HG03097 (cell line): ENCODE measurements at regions not wholly inside any gene's neighbourhood (a gene's known extent, or its start where the extent isn't known, plus 50 kb on each side); places are given as distances from the start of the nearest gene placed in this dataset.

Experiments used
- ATAC-seq: cut with Tn5 transposase; IDR thresholded peaks from one replicate; pipeline ENCODE4 v1.9.1; 2021; ENCODE audit not compliant: unreplicated experiment, low FRiP score

- ATAC-seq = no peak
These were observed 124.1 kb upstream of the AJAP1 start for GRCh38 chr1:4530166-4530785.

- no peak for ATAC-seq
These were observed 122.6 kb upstream of the AJAP1 start for GRCh38 chr1:4531842-4532241.

GRCh38 chr1:4532656-4533055 lies 121.8 kb upstream of the AJAP1 start:
- ATAC-seq = no peak

GRCh38 chr1:4546911-4547310 lies 107.5 kb upstream of the AJAP1 start:
- no peak for ATAC-seq

DNA sequence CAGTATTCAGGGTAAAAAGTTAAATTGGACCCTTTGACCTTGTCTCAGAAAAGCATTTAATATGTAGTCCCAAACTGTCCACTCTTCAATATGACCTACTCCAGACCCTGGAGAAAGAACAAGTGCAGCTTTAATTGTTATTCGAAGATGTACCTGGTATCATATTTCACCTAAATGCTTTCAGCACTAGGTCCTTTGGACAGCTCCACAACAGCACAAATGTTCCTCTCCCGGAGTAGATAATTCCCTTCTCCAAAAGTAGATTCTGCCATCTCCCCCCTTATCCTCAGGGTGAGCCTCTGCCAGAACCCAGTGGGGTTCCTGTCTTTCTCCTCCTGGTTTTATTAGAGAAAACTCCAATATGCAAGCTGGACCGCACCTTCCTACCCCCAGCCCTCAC lies 104.5 kb upstream of the AJAP1 start:
- no peak for ATAC-seq

GRCh38 chr1:4550941-4551340 lies 103.5 kb upstream of the AJAP1 start:
- ATAC-seq = no peak

- ATAC-seq = no peak
These were observed 102.7 kb upstream of the AJAP1 start for GRCh38 chr1:4551706-4552105.

DNA sequence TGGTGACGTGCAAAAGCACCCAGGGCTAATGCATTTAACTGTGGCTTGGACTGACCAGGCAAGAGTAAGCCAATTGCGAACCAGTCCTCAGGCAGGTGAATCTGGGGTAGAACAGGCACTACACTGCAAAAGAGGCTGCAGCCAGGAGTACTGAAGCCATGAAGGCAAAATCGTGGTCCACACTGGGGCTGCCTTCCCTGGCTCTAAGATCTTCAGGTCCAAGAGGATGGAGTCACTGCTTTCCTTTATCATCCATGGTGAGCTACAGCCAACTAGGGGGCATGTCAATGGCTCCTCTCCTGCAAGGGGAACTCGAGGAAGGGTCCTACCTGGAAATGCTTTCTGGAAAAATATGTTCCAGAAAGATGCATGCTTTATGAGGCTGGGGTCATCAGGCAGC lies 100.6 kb upstream of the AJAP1 start:
- no peak for ATAC-seq

DNA sequence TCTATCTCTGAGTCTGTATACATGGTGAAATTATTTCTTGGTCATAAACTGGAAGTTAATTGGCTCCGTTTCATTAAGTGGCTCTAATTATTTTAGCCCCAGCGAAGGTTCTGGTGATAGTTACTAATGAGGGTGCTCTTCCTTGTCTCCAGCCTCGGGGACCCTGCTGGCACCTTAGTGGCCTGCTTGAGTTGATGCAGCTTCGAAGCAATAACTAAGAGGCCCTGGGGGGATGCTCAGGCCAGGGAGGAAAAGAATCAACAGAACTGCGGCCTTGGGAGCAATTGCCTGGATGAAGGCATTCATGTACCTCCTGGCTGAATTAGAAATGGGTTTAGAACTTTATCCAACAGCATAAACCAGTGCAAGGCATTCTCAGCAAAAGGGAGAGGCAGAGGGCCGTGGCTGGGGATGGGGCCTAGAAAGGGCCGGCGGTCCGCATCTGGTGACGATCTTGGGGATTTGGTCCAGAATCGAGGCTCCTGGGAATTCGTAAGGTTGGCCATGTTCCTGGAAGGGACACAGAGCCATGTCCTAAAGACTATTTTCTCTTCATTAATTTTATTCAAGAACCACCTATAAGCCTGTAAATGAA lies 100.0 kb upstream of the AJAP1 start:
- no peak for ATAC-seq

DNA sequence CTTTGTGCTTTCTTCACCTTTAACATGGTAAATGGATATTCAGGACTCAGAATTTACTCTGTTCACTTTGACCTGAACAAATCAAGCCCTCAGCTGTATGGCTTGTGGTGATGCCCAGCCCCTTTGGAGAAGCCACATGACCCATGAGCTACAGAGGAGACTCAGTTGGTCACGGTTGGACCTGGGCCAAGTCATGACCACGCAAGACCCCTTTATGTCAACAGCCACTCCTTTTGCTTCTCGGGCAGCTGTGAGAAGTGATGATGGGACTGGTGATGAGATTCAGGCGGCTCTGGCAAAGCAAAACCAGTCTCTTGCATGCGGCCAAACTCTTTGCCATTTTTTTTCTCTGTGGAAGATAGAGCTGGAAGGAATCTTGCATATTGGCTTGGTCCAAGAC lies 96.5 kb upstream of the AJAP1 start:
- ATAC-seq = no peak

DNA sequence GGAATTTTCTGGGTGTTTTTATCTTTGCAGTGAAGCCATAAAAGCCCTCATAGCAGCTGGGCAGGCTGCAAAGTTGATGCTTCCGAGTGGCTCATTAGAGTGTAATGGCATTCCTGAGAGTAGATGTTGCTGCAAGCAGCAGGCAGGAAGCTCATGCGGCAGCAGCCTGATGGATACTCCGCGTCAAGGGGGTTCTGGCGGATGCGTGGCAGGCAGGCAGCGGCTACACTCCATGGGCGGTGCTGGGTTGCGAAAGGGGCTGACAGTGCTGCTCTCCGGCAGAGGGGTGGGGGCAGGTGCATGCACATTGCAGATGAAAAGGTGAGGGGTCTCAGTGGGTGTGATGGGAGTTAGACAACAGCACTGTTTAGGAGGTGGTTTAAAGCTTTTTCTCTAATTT lies 93.2 kb upstream of the AJAP1 start:
- ATAC-seq = no peak

- ATAC-seq = no peak
These were observed 92.1 kb upstream of the AJAP1 start for GRCh38 chr1:4562321-4562720.

GRCh38 chr1:4563586-4563985 lies 90.8 kb upstream of the AJAP1 start:
- no peak for ATAC-seq

DNA sequence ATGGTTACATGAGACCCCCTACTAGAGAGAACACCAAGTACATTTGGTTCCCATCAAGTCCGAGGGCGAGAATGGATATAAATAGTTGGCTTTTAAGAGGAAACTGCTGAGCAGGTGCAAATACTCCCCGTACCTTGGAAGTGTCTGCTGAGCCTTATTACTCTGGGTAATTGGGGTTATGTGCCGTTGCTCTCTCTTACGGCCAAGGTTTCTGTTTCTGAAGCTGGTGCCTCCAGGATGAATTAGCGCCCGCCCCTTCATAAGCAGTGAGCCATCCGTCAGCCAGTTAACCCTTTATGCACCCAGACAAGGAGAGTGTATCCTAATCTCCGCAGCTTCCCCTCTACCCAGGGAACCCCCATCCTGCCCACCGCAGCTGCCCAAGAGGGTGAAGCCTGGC lies 90.4 kb upstream of the AJAP1 start:
- no peak for ATAC-seq

DNA sequence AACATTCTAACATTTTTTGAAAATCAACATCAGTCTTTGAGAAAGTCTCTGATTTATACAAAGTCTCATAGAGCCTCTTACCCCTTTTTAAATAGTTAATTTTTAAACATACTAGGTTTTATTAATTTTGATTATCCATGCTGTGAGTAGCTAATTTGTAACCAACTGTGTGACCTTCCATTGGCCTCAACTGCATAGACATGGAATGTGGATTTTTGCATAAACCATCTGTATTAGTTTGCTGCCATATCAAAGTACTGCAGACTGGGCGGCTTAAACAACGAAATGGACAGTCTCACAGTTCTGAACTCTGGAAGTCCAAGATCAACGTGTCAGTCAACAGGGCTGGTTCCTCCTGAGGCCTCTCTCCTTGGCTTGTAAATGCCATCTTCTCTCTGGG lies 89.2 kb upstream of the AJAP1 start:
- no peak for ATAC-seq

DNA sequence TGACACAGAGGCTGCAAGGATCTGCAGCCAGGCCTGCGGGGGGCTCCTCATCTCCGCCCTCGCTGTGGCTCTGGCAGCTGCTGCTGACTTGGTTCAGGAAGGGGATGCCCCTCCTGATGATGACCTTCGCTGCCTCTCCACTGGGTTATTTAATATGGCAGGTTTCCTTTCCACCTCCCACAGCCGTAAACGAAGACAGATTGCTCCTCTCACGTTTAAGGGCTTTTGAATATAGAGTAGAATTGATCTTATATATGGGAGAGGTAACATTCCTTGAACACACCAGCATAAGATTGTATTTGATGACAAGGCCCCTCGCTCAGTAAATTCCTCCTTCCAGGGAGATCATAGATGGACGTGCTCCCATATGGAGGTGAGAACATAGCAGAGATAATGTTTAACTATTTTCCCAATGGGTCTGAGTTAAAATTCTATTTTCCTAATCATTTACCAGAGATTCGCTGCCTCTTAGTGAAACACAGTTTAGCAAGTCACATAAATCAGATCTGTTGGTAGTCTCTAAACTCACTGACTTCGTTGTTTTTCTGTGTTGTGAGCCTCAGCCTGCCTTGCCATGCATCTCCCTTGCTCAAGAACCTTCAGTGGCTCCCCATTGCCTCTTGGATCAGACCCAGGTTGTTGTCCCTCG lies 88.5 kb upstream of the AJAP1 start:
- ATAC-seq = no peak

DNA sequence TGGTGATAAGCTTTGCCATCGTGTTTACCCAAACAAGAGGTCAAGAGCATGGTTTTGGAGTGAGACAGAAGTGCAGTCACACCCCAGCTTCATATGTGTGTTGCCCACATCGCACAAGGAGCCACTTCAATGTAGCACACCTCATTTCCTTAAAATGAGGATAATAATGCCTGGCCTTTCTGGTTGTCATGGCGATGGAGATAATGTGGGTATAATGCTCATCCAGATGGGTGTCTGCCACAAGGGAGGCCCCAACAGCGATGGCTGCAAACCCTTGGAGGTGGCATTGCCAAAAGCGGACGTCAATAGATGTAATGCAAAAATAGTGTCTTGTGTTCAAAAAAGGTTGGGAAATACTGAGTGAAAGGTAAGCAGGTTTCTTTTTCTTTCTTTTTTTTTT lies 83.1 kb upstream of the AJAP1 start:
- ATAC-seq = no peak

GRCh38 chr1:4573526-4573925 lies 80.9 kb upstream of the AJAP1 start:
- no peak for ATAC-seq

GRCh38 chr1:4581807-4582206 lies 72.6 kb upstream of the AJAP1 start:
- ATAC-seq = no peak

DNA sequence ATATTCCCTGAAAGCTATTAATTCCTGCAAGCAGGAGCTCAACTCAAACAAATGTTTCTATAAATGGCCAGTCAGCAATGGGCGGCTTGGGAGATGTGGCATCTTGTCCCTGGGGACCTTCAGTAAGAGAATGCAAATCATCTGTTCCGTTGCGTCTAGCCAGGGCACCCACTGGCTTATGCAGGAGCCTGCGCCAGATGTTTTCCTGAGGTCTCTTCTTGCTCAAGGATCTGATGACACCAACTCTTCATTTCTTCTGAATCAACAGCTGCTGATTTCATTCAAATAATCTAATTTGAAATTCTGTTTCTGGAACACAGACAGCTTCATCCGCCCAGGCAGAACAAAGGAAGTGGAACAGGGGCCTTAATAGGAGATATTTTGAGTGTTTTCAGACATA lies 70.0 kb upstream of the AJAP1 start:
- ATAC-seq = no peak

DNA sequence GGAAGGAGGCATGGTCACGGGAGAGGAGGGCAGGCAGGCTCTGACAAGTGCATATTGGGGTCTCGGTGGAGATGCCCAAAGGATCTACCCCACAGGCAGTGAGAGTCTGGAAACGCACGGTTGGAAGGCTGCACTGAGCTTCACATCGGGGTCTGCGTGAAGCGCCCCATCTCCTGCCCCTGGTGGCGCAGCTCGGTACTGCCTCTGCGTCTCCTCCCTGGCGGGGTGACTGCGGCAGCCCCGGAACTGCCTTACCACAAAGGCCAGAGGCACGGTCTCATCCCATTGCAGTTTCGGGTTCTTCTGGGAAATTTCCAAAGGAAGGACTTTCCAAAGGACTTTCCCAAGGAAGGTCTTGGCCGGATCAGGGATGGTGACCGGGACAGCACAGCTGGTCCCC lies 69.2 kb upstream of the AJAP1 start:
- no peak for ATAC-seq

DNA sequence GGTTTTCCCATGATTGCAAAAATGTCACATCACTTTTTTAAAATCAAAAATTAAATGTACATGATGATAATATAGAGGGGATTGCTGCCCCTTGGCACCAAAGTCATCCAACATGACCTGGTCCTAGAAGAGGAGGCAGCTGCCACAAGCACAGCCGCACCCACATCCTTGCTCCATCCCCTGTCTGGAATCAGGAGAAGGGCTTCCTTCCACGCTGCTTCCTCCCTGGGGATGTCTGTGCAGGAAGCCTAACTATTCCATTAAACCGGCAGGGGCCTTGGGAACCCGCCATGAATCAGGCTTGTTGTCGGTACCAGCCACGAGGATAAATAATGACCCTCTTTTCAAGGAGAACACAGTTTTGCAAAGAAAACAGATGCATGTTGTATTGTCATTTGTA lies 68.7 kb upstream of the AJAP1 start:
- ATAC-seq = no peak
